SK-N-DZ (cell line): ENCODE measurements at regions not wholly inside any gene's neighbourhood (a gene's known extent, or its start where the extent isn't known, plus 50 kb on each side); places are given as distances from the start of the nearest gene placed in this dataset.
"Not testable (repeated sequence)": the region's sequence is repeated elsewhere in the genome, so short reads cannot be mapped to it uniquely, and the experiment has no call there.

Experiments
- DNase-seq: peaks from one replicate; pipeline ENCODE4 v3.0.0-alpha.2; 2015; ENCODE audit warnings: low spot score

- DNase-seq: peak; percentile 1
Measured at GRCh38 chr11:130979386-130979972, 63.2 kb upstream of the SNX19 start.

- no peak for DNase-seq
Measured at GRCh38 chr11:130980071-130980862, 64.0 kb upstream of the SNX19 start.

- DNase-seq: not testable (repeated sequence)
Measured at GRCh38 chr11:130984241-130984640, 68.0 kb upstream of the SNX19 start.

GRCh38 chr11:130992788-130993187 is 76.5 kb upstream of the SNX19 start:
- DNase-seq: no peak

GRCh38 chr11:130994043-130994442 is 77.8 kb upstream of the SNX19 start:
- DNase-seq: no peak

- DNase-seq: no peak
Measured at GRCh38 chr11:130995266-130995665, 79.0 kb upstream of the SNX19 start.

GRCh38 chr11:130997278-130997677 is 81.0 kb upstream of the SNX19 start:
- DNase-seq: no peak

- no peak for DNase-seq
Measured at GRCh38 chr11:130999086-130999485, 82.8 kb upstream of the SNX19 start.

- DNase-seq: no peak
Measured at GRCh38 chr11:130999992-131000770, 83.9 kb upstream of the SNX19 start.

- DNase-seq: no peak
Measured at GRCh38 chr11:131002145-131002544, 85.9 kb upstream of the SNX19 start.

GRCh38 chr11:131005829-131006228 is 89.5 kb upstream of the SNX19 start:
- DNase-seq: no peak

- no peak for DNase-seq
Measured at GRCh38 chr11:131025020-131025419, 108.7 kb upstream of the SNX19 start.

- no peak for DNase-seq
Measured at GRCh38 chr11:131025421-131026125, 109.3 kb upstream of the SNX19 start.

- DNase-seq: no peak
Measured at GRCh38 chr11:131027491-131027890, 111.2 kb upstream of the SNX19 start.

- no peak for DNase-seq
Measured at GRCh38 chr11:131033151-131033651, 116.9 kb upstream of the SNX19 start.

GRCh38 chr11:131036514-131036913 is 120.2 kb upstream of the SNX19 start:
- no peak for DNase-seq

GRCh38 chr11:131037873-131038272 is 121.6 kb upstream of the SNX19 start:
- DNase-seq: no peak

- no peak for DNase-seq
Measured at GRCh38 chr11:131038597-131038996, 122.3 kb upstream of the SNX19 start.

- no peak for DNase-seq
Measured at GRCh38 chr11:131041331-131042040, 125.2 kb upstream of the SNX19 start.

- no peak for DNase-seq
Measured at GRCh38 chr11:131042041-131042390, 125.7 kb upstream of the SNX19 start.

GRCh38 chr11:131043251-131043650 is 127.0 kb upstream of the SNX19 start:
- DNase-seq: no peak
